Sigmoid colon (tissue), 6 donors: ENCODE measurements at regions not wholly inside any gene's neighbourhood (a gene's known extent, or its start where the extent isn't known, plus 50 kb on each side); places are given as distances from the start of the nearest gene placed in this dataset.

Experiments used
- DNase-seq: peaks from one replicate; pipeline ENCODE4 v3.0.0-alpha.2; 2019
- H3K27ac ChIP-seq, 4 donors: fragments of 200-600 bp; sonication (generic); one replicate each; pipeline ENCODE4 v1.5.1; 2016 to 2019; ENCODE audit warnings: mild to moderate bottlenecking in 1 of 4
- H3K27me3 ChIP-seq, 3 donors: fragments of 200-600 bp; sonication (generic); one replicate each; pipeline ENCODE4 v1.5.1; 2019; ENCODE audit warnings: mild to moderate bottlenecking in 1 of 3
- H3K36me3 ChIP-seq, 4 donors: fragments of 200-600 bp; sonication (generic); one replicate each; pipeline ENCODE4 v1.5.1; 2016 to 2019
- H3K4me1 ChIP-seq, 4 donors: fragments of 200-600 bp; sonication (generic); one replicate each; pipeline ENCODE4 v1.5.1; 2017 to 2019
- H3K4me3 ChIP-seq, 4 donors: fragments of 200-600 bp; sonication (generic); one replicate each; pipeline ENCODE4 v1.5.1; 2017 to 2019; ENCODE audit warnings: mild to moderate bottlenecking in 2 of 4, moderate library complexity in 1 of 4
- H3K9me3 ChIP-seq, 4 donors: fragments of 200-600 bp in 3 of 4; sonication (generic) in 3 of 4; one replicate each; pipeline versions ENCODE4 v1.5.1 to v1.6.1; 2013 to 2019
- CTCF ChIP-seq, 4 experiments: fragments of 450-650 bp in 3 of 4; fragments of 200-600 bp in 1 of 4; IDR thresholded peaks; one replicate each; pipeline ENCODE4 v1.5.1; 2016 to 2019; ENCODE audit warnings: antibody characterized with exemption in 4 of 4, mild to moderate bottlenecking in 3 of 4, moderate library complexity in 2 of 4
- EP300 ChIP-seq, 4 donors: sonication (generic); formaldehyde crosslinking; IDR thresholded peaks; one replicate each; pipeline ENCODE4 v1.6.1; 2017; ENCODE audit warnings: antibody characterized with exemption in 4 of 4
- POLR2A ChIP-seq, 2 donors: fragments of 450-650 bp; IDR thresholded peaks; one replicate each; pipeline ENCODE4 v1.6.1; 2016; ENCODE audit warnings: antibody characterized with exemption in 2 of 2, mild to moderate bottlenecking in 2 of 2, moderate library complexity in 2 of 2
- POLR2AphosphoS5 ChIP-seq, 4 donors: sonication (generic); formaldehyde crosslinking; IDR thresholded peaks; one replicate each; pipeline ENCODE4 v1.6.1; 2017; ENCODE audit warnings: antibody characterized with exemption in 4 of 4
- WGBS, 2 donors: extraction: QIAGEN DNeasy Blood & Tissue Kit; methylation state at CpG; one replicate each; pipeline ENCODE4 v1.1.7; 2013; 5-methylcytosine and 5-hydroxymethylcytosine counted together
- intact Hi-C: fragments of 100-400 bp; cut with DNase I; formaldehyde crosslinking; loops from one replicate; pipeline ENCODE4 v1.15.1; 2023
- donor health status: healthy with polysubstance abuse.
- donor health status: healthy.

GRCh38 chrX:1074172-1074571, 138.3 kb downstream of the CRLF2 start:
- 89 to 90% methylated on average over 3 of the region's 3 CpGs for WGBS, 2 donors
- peak; percentile 6 for DNase-seq
- H3K36me3 ChIP-seq: no peaks in the 10 kb centered on the region
- no peak overlapping the region for H3K4me3 ChIP-seq
- TF ChIP-seq CTCF (IDR thresholded peaks at IDR 0.05): no peak
- TF ChIP-seq EP300 (IDR thresholded peaks at IDR 0.05): no peak
- no peak for TF ChIP-seq POLR2AphosphoS5 (IDR thresholded peaks at IDR 0.05)
- no peak for TF ChIP-seq POLR2A (IDR thresholded peaks at IDR 0.05)
- H3K27ac ChIP-seq: no peak overlapping the region
- H3K27me3 ChIP-seq: no peaks in the 10 kb centered on the region
- peaks cover 0 to 6% (median 2%) of the 10 kb centered on the region in 4 donors for H3K9me3 ChIP-seq
- intact Hi-C loops: no loop called here
- no peaks in the 10 kb centered on the region for H3K4me1 ChIP-seq

- Histone ChIP-seq H3K27ac (no peak overlapping the region), H3K4me3 (no peak overlapping the region), H3K9me3 (peaks cover 0 to 6% (median 2%) of the 10 kb centered on the region in 4 donors), H3K4me1 (no peaks in the 10 kb centered on the region), H3K27me3 (no peaks in the 10 kb centered on the region), H3K36me3 (no peaks in the 10 kb centered on the region)
- WGBS, 2 donors: 76 to 89% methylated on average over 24 of the region's 24 CpGs
- no peak for DNase-seq
- no peak for TF ChIP-seq POLR2AphosphoS5 (IDR thresholded peaks at IDR 0.05)
- no peak for TF ChIP-seq EP300 (IDR thresholded peaks at IDR 0.05)
- no peak for TF ChIP-seq POLR2A (IDR thresholded peaks at IDR 0.05)
- no peak for TF ChIP-seq CTCF (IDR thresholded peaks at IDR 0.05)
- intact Hi-C loops: no loop called here
Observed at GRCh38 chrX:1072637-1073377, 139.6 kb downstream of the CRLF2 start.

GRCh38 chrX:1071351-1071750, 141.1 kb downstream of the CRLF2 start:
- intact Hi-C loops: no loop called here
- Histone ChIP-seq H3K9me3 (peaks cover 0 to 6% (median 2%) of the 10 kb centered on the region in 4 donors), H3K4me1 (no peaks in the 10 kb centered on the region), H3K27me3 (no peaks in the 10 kb centered on the region), H3K27ac (no peak overlapping the region), H3K36me3 (no peaks in the 10 kb centered on the region), H3K4me3 (no peak overlapping the region)
- DNase-seq: no peak
- WGBS, 2 donors: 86 to 92% methylated on average over 9 of the region's 9 CpGs
- TF ChIP-seq POLR2A (IDR thresholded peaks at IDR 0.05): no peak
- TF ChIP-seq CTCF (IDR thresholded peaks at IDR 0.05): no peak
- no peak for TF ChIP-seq POLR2AphosphoS5 (IDR thresholded peaks at IDR 0.05)
- no peak for TF ChIP-seq EP300 (IDR thresholded peaks at IDR 0.05)

- no peak for DNase-seq
- 75 to 81% methylated on average over 8 of the region's 8 CpGs for WGBS, 2 donors
- Histone ChIP-seq H3K9me3 (peaks cover 0 to 14% (median 10%) of the 10 kb centered on the region in 4 donors), H3K36me3 (no peaks in the 10 kb centered on the region), H3K4me3 (no peak overlapping the region), H3K27me3 (no peaks in the 10 kb centered on the region), H3K27ac (no peak overlapping the region), H3K4me1 (no peaks in the 10 kb centered on the region)
- intact Hi-C loops: no loop called here
- TF ChIP-seq POLR2AphosphoS5 (IDR thresholded peaks at IDR 0.05) (no peak), EP300 (IDR thresholded peaks at IDR 0.05) (no peak), CTCF (IDR thresholded peaks at IDR 0.05) (no peak), POLR2A (IDR thresholded peaks at IDR 0.05) (no peak)
Observed at GRCh38 chrX:1062351-1062750, 150.1 kb downstream of the CRLF2 start.

GRCh38 chrX:1060562-1060960, 151.9 kb downstream of the CRLF2 start:
- 78 to 92% methylated on average over 7 of the region's 7 CpGs for WGBS, 2 donors
- no peak for TF ChIP-seq EP300 (IDR thresholded peaks at IDR 0.05)
- no peak for TF ChIP-seq POLR2AphosphoS5 (IDR thresholded peaks at IDR 0.05)
- TF ChIP-seq CTCF (IDR thresholded peaks at IDR 0.05): no peak
- TF ChIP-seq POLR2A (IDR thresholded peaks at IDR 0.05): no peak
- Histone ChIP-seq H3K4me1 (no peaks in the 10 kb centered on the region), H3K4me3 (no peak overlapping the region), H3K27me3 (no peaks in the 10 kb centered on the region), H3K27ac (no peak overlapping the region), H3K36me3 (no peaks in the 10 kb centered on the region), H3K9me3 (peaks cover 0 to 14% (median 10%) of the 10 kb centered on the region in 4 donors)
- no peak for DNase-seq
- intact Hi-C loops: no loop called here
